ENCODE measurements at regions not wholly inside any gene's neighbourhood (a gene's known extent, or its start where the extent isn't known, plus 50 kb on each side); places are given as distances from the start of the nearest gene placed in this dataset.
"Not testable (repeated sequence)": the region's sequence is repeated elsewhere in the genome, so short reads cannot be mapped to it uniquely, and the experiment has no call there.

GRCh38 chr11:91495837-91496236, 728.8 kb upstream of the FAT3 start:
- DNase-seq: no peak
- Histone ChIP-seq H4K20me1 (ENCODE audit: control insufficient read depth, insufficient read depth, low read length, poor library complexity, severe bottlenecking) (no peaks in the 10 kb centered on the region), H3K36me3 (replicated peaks in 1 of 2; ENCODE audit: control extremely low read depth in 1 of 2, control insufficient read depth in 1 of 2, extremely low read depth in 1 of 2, insufficient read depth in 2 of 2, low read length in 1 of 2) (no peaks in the 10 kb centered on the region), H2AFZ (ENCODE audit: insufficient read depth, low read depth, low read length, poor library complexity, severe bottlenecking) (no peak overlapping the region), H3K27me3 (replicated peaks in 1 of 4; ENCODE audit: control extremely low read depth in 1 of 4, control insufficient read depth in 3 of 4, insufficient read depth in 4 of 4, low read length in 3 of 4) (no peaks in the 10 kb centered on the region), H3K9ac (ENCODE audit: low read length) (no peak overlapping the region), H3K79me2 (ENCODE audit: control insufficient read depth, insufficient read depth, low read length) (no peaks in the 10 kb centered on the region), H3K9me3 (ENCODE audit: control extremely low read depth in 1 of 3, control insufficient read depth in 2 of 3, insufficient read depth in 1 of 3, low read length in 2 of 3) (no peaks in the 10 kb centered on the region), H3K4me1 (ENCODE audit: control insufficient read depth in 2 of 2, insufficient read depth in 2 of 2, low read length in 2 of 2) (no peaks in the 10 kb centered on the region), H3K27ac (ENCODE audit: low read length in 2 of 2) (no peak overlapping the region), H3K4me3 (ENCODE audit: control extremely low read depth in 1 of 5, extremely low read depth in 1 of 5, insufficient read depth in 1 of 5, low read depth in 2 of 5, low read length in 4 of 5) (no peak overlapping the region), H3K4me2 (replicated peaks; ENCODE audit: low read depth, low read length, poor library complexity, severe bottlenecking) (no peak overlapping the region)
- intact Hi-C loops (cut with micrococcal nuclease): no loop called here
- ChIA-PET POLR2A (no interaction called here), CTCF (no interaction called here)
- no peak for TF ChIP-seq EZH2 (IDR thresholded peaks at IDR 0.05; ENCODE audit: borderline replicate concordance, insufficient read depth, low read depth, low read length, poor library complexity, severe bottlenecking)
- TF ChIP-seq CTCF (IDR thresholded peaks at IDR 0.05): no peak
- H3K9me3 Mint-ChIP-seq (ENCODE audit: insufficient read depth): no peaks in the 10 kb centered on the region
- no peaks in the 10 kb centered on the region for H3K4me1 Mint-ChIP-seq
- H3K27me3 Mint-ChIP-seq: no peaks in the 10 kb centered on the region
- H3K27ac Mint-ChIP-seq: no peak overlapping the region
- ATAC-seq (ENCODE audit: low read depth): no peak
- H3K4me3 Mint-ChIP-seq: no peak overlapping the region

GRCh38 chr11:91489989-91490388, 734.6 kb upstream of the FAT3 start:
- Histone ChIP-seq H3K27ac (ENCODE audit: low read length in 2 of 2) (no peak overlapping the region), H3K9ac (ENCODE audit: low read length) (no peak overlapping the region), H3K27me3 (replicated peaks in 1 of 4; ENCODE audit: control extremely low read depth in 1 of 4, control insufficient read depth in 3 of 4, insufficient read depth in 4 of 4, low read length in 3 of 4) (no peaks in the 10 kb centered on the region), H3K36me3 (replicated peaks in 1 of 2; ENCODE audit: control extremely low read depth in 1 of 2, control insufficient read depth in 1 of 2, extremely low read depth in 1 of 2, insufficient read depth in 2 of 2, low read length in 1 of 2) (no peaks in the 10 kb centered on the region), H3K4me2 (replicated peaks; ENCODE audit: low read depth, low read length, poor library complexity, severe bottlenecking) (no peak overlapping the region), H3K79me2 (ENCODE audit: control insufficient read depth, insufficient read depth, low read length) (no peaks in the 10 kb centered on the region), H3K4me3 (ENCODE audit: control extremely low read depth in 1 of 5, extremely low read depth in 1 of 5, insufficient read depth in 1 of 5, low read depth in 2 of 5, low read length in 4 of 5) (no peak overlapping the region), H2AFZ (ENCODE audit: insufficient read depth, low read depth, low read length, poor library complexity, severe bottlenecking) (no peak overlapping the region), H3K9me3 (ENCODE audit: control extremely low read depth in 1 of 3, control insufficient read depth in 2 of 3, insufficient read depth in 1 of 3, low read length in 2 of 3) (peaks cover 0 to 9% (median 0%) of the 10 kb centered on the region in 3 donors), H4K20me1 (ENCODE audit: control insufficient read depth, insufficient read depth, low read length, poor library complexity, severe bottlenecking) (no peaks in the 10 kb centered on the region), H3K4me1 (ENCODE audit: control insufficient read depth in 2 of 2, insufficient read depth in 2 of 2, low read length in 2 of 2) (no peaks in the 10 kb centered on the region)
- Mint-ChIP-seq H3K4me1 (no peaks in the 10 kb centered on the region), H3K4me3 (no peak overlapping the region), H3K9me3 (ENCODE audit: insufficient read depth) (peaks cover 3% of the 10 kb centered on the region), H3K27ac (no peak overlapping the region), H3K27me3 (no peaks in the 10 kb centered on the region)
- ChIA-PET POLR2A (no interaction called here), CTCF (no interaction called here)
- TF ChIP-seq EZH2 (IDR thresholded peaks at IDR 0.05; ENCODE audit: borderline replicate concordance, insufficient read depth, low read depth, low read length, poor library complexity, severe bottlenecking) (no peak), CTCF (IDR thresholded peaks at IDR 0.05) (no peak)
- ATAC-seq (ENCODE audit: low read depth) (no peak), DNase-seq (no peak)
- intact Hi-C loops (cut with micrococcal nuclease): no loop called here
- WGBS (ENCODE audit: insufficient coverage): 84% methylated on average over 3 of the region's 5 CpGs

GRCh38 chr11:91483956-91484355, 740.7 kb upstream of the FAT3 start:
- H4K20me1 ChIP-seq (ENCODE audit: control insufficient read depth, insufficient read depth, low read length, poor library complexity, severe bottlenecking); POLR2A ChIA-PET; H3K79me2 ChIP-seq (ENCODE audit: control insufficient read depth, insufficient read depth, low read length); H3K9me3 Mint-ChIP-seq (ENCODE audit: insufficient read depth); H2AFZ ChIP-seq (ENCODE audit: insufficient read depth, low read depth, low read length, poor library complexity, severe bottlenecking); H3K27ac Mint-ChIP-seq; H3K27ac ChIP-seq (ENCODE audit: low read length in 2 of 2); H3K4me3 ChIP-seq (ENCODE audit: control extremely low read depth in 1 of 5, extremely low read depth in 1 of 5, insufficient read depth in 1 of 5, low read depth in 2 of 5, low read length in 4 of 5); H3K4me2 ChIP-seq (replicated peaks; ENCODE audit: low read depth, low read length, poor library complexity, severe bottlenecking); H3K4me1 ChIP-seq (ENCODE audit: control insufficient read depth in 2 of 2, insufficient read depth in 2 of 2, low read length in 2 of 2); H3K4me3 Mint-ChIP-seq; H3K27me3 Mint-ChIP-seq; ATAC-seq (ENCODE audit: low read depth); H3K4me1 Mint-ChIP-seq; H3K9me3 ChIP-seq (ENCODE audit: control extremely low read depth in 1 of 3, control insufficient read depth in 2 of 3, insufficient read depth in 1 of 3, low read length in 2 of 3); CTCF ChIA-PET; H3K9ac ChIP-seq (ENCODE audit: low read length); intact Hi-C loops (cut with micrococcal nuclease); H3K27me3 ChIP-seq (replicated peaks in 1 of 4; ENCODE audit: control extremely low read depth in 1 of 4, control insufficient read depth in 3 of 4, insufficient read depth in 4 of 4, low read length in 3 of 4); H3K36me3 ChIP-seq (replicated peaks in 1 of 2; ENCODE audit: control extremely low read depth in 1 of 2, control insufficient read depth in 1 of 2, extremely low read depth in 1 of 2, insufficient read depth in 2 of 2, low read length in 1 of 2); DNase-seq: not testable (repeated sequence)
- WGBS (ENCODE audit: insufficient coverage): no CpG with 5 or more reads among the region's 1 CpG
